NB4 (cell line): ENCODE measurements at regions not wholly inside any gene's neighbourhood (a gene's known extent, or its start where the extent isn't known, plus 50 kb on each side); places are given as distances from the start of the nearest gene placed in this dataset.
"Not testable (repeated sequence)": the region's sequence is repeated elsewhere in the genome, so short reads cannot be mapped to it uniquely, and the experiment has no call there.

Experiments used
- DNase-seq: peaks from one replicate; pipeline ENCODE4 v3.0.0; 2010; ENCODE audit warnings: low read depth
- H3K4me3 ChIP-seq: one replicate; pipeline ENCODE4 v1.5.1; 2011; ENCODE audit warnings: mild to moderate bottlenecking, low read depth, low read length, moderate library complexity
- MYC ChIP-seq: IDR thresholded peaks from 2 replicates; pipeline ENCODE4 v1.6.1; 2011; ENCODE audit warnings: low read depth, low read length
- POLR2A ChIP-seq: IDR thresholded peaks from 2 replicates; pipeline ENCODE4 v1.6.1; 2011; ENCODE audit warnings: mild to moderate bottlenecking; ENCODE audit not compliant: insufficient read length; ENCODE audit errors: extremely low read depth
- TF ChIP-seq, protein P1 (sequence below): IDR thresholded peaks from one replicate; pipeline ENCODE4 v1.5.1; 2012; ENCODE audit warnings: low read depth, low read length
- TF ChIP-seq, protein P2 (sequence below): IDR thresholded peaks from 2 replicates; pipeline ENCODE4 v1.6.1; 2011; ENCODE audit warnings: low read depth, low read length

DNA sequence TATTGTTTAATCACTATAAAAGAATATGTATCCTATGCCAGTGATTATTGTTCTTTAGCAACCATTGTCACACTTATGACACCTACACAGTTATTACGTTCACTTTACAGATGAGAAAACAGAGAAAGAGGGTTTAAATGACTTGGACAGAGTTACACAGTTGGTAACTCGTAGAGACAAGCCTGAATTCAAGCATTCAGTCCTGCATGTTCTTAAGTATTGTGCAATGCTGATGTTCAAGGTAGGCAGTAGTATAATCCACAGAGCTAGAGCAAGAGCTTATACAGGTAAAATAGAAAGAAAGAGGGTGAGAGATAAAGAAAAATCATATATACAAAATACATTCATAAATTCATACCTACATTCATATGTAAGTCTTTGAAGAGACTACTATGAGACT, 249.8 kb upstream of the ANXA10 start:
- H3K4me3 ChIP-seq, result no peak overlapping the region
- no peak for DNase-seq
- TF ChIP-seq, protein P1, sequence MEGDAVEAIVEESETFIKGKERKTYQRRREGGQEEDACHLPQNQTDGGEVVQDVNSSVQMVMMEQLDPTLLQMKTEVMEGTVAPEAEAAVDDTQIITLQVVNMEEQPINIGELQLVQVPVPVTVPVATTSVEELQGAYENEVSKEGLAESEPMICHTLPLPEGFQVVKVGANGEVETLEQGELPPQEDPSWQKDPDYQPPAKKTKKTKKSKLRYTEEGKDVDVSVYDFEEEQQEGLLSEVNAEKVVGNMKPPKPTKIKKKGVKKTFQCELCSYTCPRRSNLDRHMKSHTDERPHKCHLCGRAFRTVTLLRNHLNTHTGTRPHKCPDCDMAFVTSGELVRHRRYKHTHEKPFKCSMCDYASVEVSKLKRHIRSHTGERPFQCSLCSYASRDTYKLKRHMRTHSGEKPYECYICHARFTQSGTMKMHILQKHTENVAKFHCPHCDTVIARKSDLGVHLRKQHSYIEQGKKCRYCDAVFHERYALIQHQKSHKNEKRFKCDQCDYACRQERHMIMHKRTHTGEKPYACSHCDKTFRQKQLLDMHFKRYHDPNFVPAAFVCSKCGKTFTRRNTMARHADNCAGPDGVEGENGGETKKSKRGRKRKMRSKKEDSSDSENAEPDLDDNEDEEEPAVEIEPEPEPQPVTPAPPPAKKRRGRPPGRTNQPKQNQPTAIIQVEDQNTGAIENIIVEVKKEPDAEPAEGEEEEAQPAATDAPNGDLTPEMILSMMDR, result no peak
- TF ChIP-seq, protein P2, sequence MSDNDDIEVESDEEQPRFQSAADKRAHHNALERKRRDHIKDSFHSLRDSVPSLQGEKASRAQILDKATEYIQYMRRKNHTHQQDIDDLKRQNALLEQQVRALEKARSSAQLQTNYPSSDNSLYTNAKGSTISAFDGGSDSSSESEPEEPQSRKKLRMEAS, result no peak
- TF ChIP-seq MYC (no peak), POLR2A (no peak)

GRCh38 chr4:167854881-167855280, 237.5 kb upstream of the ANXA10 start:
- H3K4me3 ChIP-seq, result no peak overlapping the region
- DNase-seq, result no peak
- TF ChIP-seq MYC (no peak), POLR2A (no peak)
- TF ChIP-seq, protein P2, result no peak
- TF ChIP-seq, protein P1, result no peak

DNA sequence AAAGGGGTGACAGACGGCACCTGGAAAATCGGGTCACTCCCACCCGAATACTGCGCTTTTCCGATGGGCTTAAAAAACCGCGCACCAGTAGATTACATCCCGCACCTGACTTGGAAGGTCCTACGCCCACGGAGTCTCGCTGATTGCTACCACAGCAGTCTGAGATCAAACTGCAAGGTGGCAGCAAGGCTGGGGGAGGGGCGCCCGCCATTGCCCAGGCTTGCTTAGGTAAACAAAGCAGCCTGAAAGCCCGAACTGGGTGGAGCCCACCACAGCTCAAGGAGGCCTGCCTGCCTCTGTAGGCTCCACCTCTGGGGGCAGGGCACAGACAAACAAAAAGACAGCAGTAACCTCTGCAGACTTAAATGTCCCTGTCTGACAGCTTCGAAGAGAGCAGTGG, 234.2 kb upstream of the ANXA10 start:
- not testable (repeated sequence) for DNase-seq, H3K4me3 ChIP-seq

- TF ChIP-seq MYC (no peak), POLR2A (no peak)
- TF ChIP-seq, protein P1, result no peak
- no peak for DNase-seq
- H3K4me3 ChIP-seq, result no peak overlapping the region
Measured at GRCh38 chr4:167867191-167867590, 225.1 kb upstream of the ANXA10 start.

DNA sequence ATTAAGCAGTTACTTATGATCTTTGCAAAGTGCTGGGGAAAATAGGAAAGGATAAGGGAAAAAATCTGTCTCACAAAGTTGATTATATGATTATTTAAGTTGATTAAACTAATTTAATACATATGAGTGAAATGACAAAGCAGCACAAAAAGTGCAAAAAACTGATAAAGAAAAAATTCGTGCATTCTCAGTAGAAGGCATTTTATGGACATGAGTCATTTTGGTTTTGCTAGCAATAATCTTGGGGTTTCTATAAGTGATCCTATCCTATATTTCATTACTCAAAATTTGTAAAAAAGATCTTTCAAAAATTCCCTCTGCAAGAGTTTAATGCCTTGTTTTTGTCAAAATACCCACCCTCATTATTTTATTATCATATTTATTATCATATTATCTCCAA, 224.2 kb upstream of the ANXA10 start:
- no peak for TF ChIP-seq MYC
- TF ChIP-seq, protein P1, result no peak
- TF ChIP-seq POLR2A, result no peak
- TF ChIP-seq, protein P2, result no peak
- no peak for DNase-seq
- no peak overlapping the region for H3K4me3 ChIP-seq

DNA sequence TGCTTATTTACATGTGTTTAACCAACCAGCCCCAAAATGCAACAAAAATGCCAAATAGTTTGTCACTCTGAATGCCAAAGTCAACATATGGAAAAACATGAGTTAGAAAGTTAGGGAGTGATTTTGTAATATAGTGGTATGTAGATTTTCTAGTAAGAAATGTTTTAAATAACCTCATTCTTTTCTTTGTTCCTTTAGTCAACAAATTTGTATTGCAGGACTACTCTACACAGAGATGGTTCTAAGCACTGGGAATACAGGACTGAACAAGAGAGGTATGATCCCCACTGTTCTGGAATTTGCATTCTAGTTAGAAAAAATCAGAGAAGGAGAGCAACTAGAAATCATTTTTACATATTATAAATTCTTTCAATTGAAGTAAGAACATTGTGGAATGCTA, 218.8 kb upstream of the ANXA10 start:
- TF ChIP-seq, protein P2, result no peak
- TF ChIP-seq POLR2A, result no peak
- TF ChIP-seq MYC, result no peak
- TF ChIP-seq, protein P1, result no peak
- no peak for DNase-seq
- no peak overlapping the region for H3K4me3 ChIP-seq

DNA sequence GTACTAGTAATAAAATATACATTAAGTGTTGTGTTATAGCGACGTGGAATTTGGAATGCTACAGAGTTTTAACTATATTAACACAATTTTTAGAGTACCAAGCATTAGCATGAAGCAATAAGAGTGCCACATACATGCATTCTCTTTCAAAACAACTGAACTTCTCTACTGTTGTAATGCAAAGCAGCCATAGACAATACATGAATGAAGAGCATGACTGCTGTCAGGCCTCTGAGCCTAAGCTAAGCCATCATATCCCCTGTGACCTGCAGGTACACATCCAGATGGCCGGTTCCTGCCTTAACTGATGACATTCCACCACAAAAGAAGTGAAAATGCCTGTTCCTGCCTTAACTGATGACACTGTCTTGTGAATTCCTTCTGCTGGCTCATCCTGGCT, 216.2 kb upstream of the ANXA10 start:
- not testable (repeated sequence) for H3K4me3 ChIP-seq, DNase-seq

- H3K4me3 ChIP-seq, DNase-seq: not testable (repeated sequence)
Measured at GRCh38 chr4:167877826-167878225, 214.5 kb upstream of the ANXA10 start.
